ENCODE measurements at regions not wholly inside any gene's neighbourhood (a gene's known extent, or its start where the extent isn't known, plus 50 kb on each side); places are given as distances from the start of the nearest gene placed in this dataset.
A peak's percentile ranks its signal among the peaks of the same experiment; 100 is the strongest.

GRCh38 chr3:103672346-103672745, 1237.5 kb downstream of the ZPLD1 start:
- DNase-seq, result no peak

DNA sequence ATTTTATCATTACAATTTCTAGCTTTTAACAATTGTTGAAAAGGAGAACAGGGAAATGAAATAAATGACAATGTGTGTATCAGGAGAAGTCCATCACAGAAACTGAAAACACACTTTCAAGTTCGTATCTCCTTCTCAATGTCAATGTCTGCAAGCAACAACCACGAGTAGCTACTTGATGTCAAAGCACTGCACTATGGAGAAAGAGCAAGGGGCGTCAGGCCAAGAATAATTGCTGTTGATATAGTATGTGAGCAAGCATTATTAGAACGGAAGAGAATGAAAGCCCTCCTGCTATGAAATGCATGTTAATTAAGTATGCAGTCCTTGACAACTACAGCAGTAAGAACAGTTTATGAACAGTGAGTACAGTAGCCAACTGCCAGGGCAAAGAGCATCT, 1250.1 kb downstream of the ZPLD1 start:
- DNase-seq, result no peak

DNA sequence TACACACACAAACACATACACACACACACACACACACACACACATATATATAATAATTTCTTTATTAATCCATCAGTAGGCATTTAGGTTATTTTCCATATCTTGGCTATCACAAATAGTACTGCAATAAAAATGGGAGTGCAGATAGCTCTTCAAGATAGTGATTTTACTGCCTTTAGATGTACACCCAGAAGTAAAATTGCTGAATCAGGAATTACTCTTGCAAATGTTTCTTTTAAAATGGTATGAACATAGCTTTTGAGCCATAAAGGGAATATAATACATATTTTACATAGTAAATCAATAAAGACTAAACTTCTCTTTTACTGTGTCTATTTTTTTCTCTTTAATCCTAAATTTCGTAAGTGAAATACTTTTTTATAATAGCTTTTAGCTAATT, 1251.1 kb downstream of the ZPLD1 start:
- no peak for DNase-seq

GRCh38 chr3:103690536-103690935, 1255.7 kb downstream of the ZPLD1 start:
- no peak for DNase-seq

- DNase-seq, result no peak
Observed at GRCh38 chr3:103693831-103694230, 1259.0 kb downstream of the ZPLD1 start.

GRCh38 chr3:103698646-103699045, 1263.8 kb downstream of the ZPLD1 start:
- no peak for DNase-seq

DNA sequence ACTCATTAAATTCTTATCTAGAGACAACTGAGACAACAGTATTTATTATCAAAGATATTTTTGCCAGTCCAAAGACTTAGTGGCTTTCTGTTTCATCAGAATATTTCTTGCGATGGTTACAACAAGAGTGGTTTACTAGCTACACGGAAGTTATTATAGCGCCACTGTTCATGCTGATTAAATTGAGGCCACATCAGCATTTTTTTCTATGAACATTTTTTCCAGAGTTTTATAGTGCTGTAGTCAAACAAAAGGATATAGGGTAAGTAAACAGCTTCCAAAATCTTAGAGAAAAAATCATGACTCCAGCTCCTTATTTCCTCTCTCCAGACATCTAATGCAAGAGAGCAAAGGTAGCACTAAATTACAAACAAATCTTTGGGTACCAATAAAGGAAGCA, 1264.4 kb downstream of the ZPLD1 start:
- DNase-seq, result no peak

DNA sequence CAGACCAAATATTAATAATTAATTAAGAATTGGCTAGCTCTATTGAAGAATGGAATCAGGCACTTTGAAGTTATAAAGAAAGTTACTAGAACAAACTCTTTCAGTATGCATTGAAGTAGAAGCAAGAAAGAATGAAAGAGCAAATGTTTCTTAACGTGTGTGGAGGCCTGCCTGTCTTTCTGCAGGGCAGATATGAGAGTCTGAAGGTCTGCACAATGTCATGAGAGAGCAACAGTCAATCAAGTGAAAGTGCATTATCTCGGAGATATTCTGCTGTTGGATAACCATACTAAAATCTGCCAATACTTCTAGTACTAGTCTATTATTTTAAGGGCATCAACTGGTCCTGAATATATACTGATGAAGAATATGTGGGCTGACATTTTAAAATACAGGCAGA, 1270.8 kb downstream of the ZPLD1 start:
- DNase-seq, result no peak

GRCh38 chr3:103706671-103707070, 1271.9 kb downstream of the ZPLD1 start:
- DNase-seq, result no peak

DNA sequence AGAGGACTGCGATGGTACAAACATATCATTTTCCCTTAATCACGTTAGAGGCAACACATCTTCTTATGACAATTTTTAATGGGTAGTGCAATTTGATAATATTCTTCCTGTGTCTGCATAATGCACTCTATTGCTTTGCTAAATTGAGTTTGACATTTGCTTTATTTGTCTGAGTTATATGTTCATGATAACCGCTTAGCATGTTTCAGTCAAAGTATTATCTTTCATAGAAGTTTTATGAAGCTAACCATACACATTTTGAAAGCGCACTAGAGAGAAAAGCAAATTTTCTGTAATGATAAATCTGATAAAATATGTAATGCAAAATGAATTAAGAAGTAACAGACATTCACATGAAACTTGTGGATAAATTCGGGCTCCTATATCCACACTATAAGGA, 1276.9 kb downstream of the ZPLD1 start:
- DNase-seq, result no peak

DNA sequence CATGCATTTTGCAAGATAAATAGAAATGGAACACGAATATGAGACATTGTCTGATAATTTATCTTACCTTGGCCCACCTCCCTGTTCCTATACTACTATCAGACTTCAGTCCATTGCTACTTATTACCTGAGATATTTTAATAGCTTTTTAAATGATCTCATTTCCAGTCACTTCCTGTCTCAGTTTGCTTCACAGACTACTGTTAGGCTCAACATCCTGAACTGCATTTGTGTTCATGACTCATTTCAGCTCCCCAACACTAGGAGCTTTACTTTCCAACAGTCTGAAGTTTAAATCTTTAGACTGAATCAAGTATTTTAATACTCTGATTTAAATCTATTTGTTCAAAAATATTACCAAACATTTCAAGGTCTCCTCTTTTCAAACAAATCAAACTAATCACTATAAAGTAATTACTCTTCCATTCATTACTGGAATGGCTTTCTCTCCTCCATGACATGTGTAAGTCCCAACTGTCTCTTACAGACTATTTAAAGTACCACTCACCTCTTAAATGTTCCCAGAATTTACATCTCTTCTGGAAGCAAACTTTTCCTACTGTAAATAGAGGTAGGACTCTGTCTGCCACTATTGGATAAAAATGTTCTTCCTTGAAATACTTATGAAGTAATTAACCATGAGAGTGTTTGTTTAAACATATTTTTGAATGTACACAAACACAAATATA, 1277.6 kb downstream of the ZPLD1 start:
- peak; percentile 6 for DNase-seq

DNA sequence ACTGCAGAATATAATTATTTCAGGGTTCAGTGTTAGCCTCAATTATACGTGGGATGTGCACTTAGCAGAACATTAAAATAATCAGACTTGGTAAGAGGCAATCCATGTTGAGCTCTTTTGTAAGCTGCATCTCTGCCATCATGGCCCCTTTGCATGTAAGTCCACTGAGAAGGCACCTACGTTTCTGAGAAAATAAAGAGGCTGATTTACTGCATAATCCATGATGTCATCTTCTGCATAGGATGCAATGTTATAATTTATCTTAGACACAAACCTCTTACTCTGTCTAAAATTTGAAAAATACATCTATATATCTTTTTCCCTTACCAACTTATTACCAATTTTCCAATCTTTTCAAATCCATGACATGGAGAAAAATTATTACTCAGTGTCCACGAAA, 1294.7 kb downstream of the ZPLD1 start:
- DNase-seq, result no peak

GRCh38 chr3:103730744-103731143, 1295.9 kb downstream of the ZPLD1 start:
- DNase-seq, result no peak

- no peak for DNase-seq
Observed at GRCh38 chr3:103752986-103753385, 1318.2 kb downstream of the ZPLD1 start.

GRCh38 chr3:103767635-103768034, 1332.8 kb downstream of the ZPLD1 start:
- no peak for DNase-seq

- DNase-seq, result no peak
Observed at GRCh38 chr3:103785017-103785416, 1350.2 kb downstream of the ZPLD1 start.

- DNase-seq, result no peak
Observed at GRCh38 chr3:103785537-103785936, 1350.7 kb downstream of the ZPLD1 start.

DNA sequence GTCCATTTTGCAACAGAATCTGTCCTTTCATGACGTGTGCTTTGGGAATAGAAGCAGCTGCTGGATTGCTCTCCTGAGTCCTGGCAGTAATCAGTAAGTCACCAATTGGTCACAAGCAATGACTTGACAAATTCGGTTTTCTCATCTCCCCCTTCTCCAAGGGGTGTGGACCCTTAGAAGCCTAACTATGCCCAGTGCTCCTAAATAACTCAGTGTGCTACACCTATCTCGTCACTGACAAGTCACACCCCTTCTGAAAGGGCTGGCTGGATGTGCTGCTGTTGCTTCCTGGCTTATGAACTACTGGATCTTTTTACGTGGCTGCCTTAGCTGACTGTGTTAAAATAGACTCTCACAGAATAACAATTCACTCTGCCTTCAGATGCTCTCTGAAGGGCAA, 1351.5 kb downstream of the ZPLD1 start:
- DNase-seq, result no peak

DNA sequence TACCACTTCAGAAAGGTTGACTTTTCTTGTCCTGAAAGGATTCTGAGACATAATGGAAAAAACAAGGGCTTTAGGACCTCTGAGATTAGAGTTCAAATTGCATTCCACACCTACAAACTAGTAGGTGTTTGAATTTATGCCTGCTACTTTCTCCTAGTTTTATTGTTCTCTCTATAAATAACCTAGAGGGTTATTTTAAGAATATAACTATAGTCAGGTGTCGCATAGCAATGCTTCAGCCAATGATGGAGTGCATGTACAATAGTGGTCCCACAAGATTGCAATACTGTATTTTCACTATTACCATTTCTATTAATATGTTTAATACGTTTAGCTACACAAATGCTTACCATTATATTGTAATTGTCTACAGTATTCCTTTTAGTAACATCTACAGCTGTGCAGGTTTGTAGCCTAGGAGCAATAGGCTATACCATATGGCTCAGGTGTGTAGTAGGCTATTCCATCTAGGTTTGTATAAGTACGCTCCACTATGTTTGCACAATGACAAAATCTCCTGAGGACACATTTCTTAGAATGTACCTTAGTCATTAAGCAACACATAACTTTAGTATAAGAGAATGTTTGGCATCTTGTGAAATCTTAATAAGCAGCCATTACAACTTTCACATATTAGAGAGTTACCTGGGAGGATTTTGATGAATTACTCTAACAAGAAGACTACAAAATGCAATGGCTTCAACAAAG, 1352.5 kb downstream of the ZPLD1 start:
- DNase-seq, result no peak

DNA sequence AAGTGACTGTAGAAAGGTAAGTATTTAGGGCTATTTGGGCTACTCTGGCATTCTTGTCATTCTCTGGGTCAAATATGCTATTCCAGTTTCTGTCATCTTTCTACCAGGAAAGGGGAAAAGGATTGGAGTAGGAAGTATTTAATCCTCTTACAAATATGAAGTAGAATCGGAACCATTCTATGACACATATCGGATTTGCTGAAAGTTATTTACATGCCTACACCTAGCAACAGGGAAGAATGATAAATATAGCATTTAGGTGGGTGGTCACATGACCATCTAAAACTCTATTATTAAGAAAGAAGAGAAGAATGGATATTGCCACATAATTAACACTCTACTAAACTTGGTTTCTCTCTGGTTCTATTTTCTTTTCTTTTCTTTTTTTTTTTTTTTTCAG, 1353.1 kb downstream of the ZPLD1 start:
- DNase-seq, result no peak

GRCh38 chr3:103791786-103792515, 1357.1 kb downstream of the ZPLD1 start:
- DNase-seq, result no peak

DNA sequence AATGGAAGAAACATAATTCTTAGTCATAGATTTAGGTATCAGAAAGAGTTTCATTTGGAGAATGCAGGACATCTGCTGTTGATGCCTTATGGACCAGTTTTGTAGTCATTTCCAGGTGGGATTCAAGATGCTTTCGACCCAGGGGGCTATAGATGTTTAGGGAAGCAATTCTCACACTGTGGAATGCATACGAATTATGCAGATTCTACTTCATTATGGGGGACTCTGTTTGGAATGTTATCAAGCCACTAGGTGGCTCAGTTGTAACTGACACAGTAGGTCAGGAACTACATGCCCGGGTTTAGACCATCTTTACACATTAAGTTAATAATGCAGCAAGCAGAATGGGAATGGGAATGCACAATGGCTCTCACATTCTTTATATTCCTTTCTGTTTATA, 1359.8 kb downstream of the ZPLD1 start:
- DNase-seq, result no peak

DNA sequence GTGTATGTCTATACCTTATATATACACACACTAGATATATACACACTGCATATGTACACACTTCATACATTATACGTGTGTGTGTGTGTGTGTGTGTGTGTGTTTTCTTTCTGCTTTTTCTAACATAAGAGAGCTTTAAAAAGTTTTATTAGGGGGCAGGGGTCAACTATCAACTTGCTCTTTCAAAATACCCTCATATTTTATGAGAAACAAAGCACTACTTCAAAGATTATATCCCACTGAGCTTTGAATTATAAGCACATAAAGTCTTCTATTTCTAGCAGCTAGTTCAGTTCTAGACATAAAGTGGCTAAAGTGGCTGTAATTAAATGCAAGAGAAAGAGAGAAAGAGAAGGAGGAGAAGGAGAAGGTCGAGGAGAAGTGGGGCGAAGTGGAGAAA, 1361.3 kb downstream of the ZPLD1 start:
- DNase-seq, result no peak

GRCh38 chr3:103803787-103804186, 1369.0 kb downstream of the ZPLD1 start:
- DNase-seq, result no peak
